GM19395 (cell line): ENCODE measurements at regions not wholly inside any gene's neighbourhood (a gene's known extent, or its start where the extent isn't known, plus 50 kb on each side); places are given as distances from the start of the nearest gene placed in this dataset.
"Not testable (repeated sequence)": the region's sequence is repeated elsewhere in the genome, so short reads cannot be mapped to it uniquely, and the experiment has no call there.

Experiments
- ATAC-seq: cut with Tn5 transposase; IDR thresholded peaks from one replicate; pipeline ENCODE4 v1.9.1; 2021; ENCODE audit warnings: mild to moderate bottlenecking, moderate library complexity; ENCODE audit not compliant: unreplicated experiment

DNA sequence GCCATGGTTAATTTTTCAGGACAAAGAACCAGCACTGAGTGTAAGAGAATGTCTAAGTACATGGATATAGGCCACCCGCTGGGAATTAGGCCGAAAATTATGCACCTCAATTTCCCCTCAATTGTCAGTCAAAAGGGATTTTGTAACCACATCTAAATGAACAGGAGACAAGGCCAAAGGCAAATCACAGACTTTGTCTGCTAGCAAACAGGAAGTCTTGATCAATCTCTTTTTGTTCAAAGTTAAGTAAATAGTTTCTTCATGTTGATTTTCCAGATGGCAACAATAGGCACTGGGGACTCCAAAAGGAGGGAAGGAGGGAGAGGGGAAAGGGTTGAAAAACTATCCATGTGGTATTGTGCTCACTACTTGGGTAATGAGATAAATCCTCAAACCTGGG is 276.0 kb downstream of the COG6 start:
- ATAC-seq: no peak

DNA sequence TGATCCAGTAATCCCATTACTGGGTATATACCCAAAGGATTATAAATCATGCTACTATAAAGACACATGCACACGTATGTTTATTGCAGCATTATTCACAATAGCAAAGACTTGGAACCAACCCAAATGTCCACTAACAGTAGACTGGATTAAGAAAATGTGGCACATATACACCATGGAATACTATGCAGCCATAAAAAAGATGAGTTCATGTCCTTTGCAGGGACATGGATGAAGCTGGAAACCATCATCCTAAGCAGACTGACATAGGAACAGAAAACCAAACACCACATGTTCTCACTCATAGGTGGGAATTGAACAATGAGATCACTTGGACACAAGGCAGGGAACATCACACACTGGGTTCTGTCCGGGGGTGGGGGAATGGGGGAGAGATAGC is 277.1 kb downstream of the COG6 start:
- ATAC-seq: not testable (repeated sequence)

- ATAC-seq: peak; percentile 62
Observed at GRCh38 chr13:39935155-39935554, 279.7 kb downstream of the COG6 start.

DNA sequence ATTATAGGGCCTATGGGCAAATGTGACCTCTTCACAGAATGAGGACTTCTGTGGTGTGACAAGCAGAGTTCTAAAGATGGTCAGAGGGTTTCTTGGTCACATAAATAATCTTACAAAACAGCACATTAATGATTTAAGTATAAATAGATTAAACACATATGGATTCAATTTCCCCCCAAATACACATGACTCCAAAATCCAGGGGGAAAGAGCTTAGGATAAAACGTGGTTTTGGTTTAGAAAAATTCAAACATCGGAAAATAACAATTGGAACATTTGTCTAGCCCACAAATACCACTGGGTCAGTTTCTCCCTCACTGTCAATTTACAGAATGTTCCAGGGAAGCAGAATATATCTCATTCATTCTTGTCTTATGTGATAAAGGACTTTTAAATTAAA is 283.1 kb downstream of the COG6 start:
- ATAC-seq: no peak

DNA sequence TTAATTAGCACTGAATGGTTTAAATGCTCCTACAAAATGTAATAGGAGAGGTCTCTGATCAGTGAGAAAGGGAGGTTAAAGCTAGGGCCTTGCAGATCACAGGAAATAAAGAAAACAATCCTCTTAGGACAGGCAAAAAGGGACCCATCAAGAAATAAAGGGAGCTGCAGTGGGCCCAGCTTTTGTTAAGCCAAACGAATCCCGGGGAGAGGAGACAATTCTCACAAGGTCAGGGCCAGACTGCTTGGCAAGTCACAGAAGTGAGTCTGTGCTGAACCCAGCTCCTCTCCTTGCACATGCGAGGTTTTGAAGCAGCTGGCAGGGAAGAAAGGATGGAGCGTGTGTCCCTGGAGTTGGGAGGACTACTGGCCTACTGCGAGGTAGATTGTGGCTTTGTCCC is 285.8 kb downstream of the COG6 start:
- ATAC-seq: no peak

- ATAC-seq: no peak
Observed at GRCh38 chr13:39941911-39942551, 286.6 kb downstream of the COG6 start.

GRCh38 chr13:39942552-39943273 is 287.3 kb downstream of the COG6 start:
- ATAC-seq: peak; percentile 99

DNA sequence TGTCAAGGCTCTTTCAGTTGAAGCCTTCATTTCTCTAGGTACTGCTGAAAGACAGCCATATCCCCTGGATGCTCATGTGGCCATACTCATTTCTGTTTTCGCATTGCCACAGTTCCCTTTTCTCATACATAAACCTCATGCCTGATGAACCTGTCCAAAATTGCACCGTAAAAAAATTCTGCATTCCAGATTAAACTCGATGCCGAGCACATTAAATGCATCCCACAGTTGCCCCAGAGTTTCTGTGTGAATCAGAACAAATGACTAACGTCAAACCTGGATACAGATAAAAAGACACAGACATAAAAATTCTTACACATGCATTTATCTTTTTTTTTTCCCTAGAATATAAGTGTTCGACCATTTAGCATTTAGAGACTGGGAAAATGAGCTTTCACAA is 288.2 kb downstream of the COG6 start:
- no peak for ATAC-seq

GRCh38 chr13:39945226-39945625 is 289.8 kb downstream of the COG6 start:
- ATAC-seq: no peak

GRCh38 chr13:39946769-39947168 is 291.3 kb downstream of the COG6 start:
- no peak for ATAC-seq

- ATAC-seq: no peak
Observed at GRCh38 chr13:39951301-39951700, 295.8 kb downstream of the COG6 start.

GRCh38 chr13:39952249-39953233 is 297.1 kb downstream of the COG6 start:
- no peak for ATAC-seq

DNA sequence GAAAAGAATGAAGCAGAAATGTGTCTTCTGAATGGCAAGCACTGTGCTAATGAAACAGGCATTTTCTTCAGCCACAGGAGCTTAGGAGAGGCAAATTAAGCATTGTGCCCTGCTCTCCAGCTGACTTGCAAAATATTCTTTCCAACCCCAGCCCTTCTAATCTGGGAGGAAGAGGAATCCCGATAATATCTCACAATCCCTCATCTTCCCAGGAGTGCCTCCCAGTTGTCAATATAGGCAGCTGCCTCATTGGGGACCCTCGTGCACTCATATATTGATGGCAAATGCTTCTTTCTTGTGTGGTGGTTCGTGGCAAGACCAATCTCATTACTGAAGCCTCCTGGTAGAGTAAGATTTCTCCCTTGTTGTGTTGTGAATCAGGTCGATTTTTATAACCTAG is 299.0 kb downstream of the COG6 start:
- ATAC-seq: no peak

GRCh38 chr13:39955560-39955959 is 300.1 kb downstream of the COG6 start:
- ATAC-seq: peak; percentile 30

DNA sequence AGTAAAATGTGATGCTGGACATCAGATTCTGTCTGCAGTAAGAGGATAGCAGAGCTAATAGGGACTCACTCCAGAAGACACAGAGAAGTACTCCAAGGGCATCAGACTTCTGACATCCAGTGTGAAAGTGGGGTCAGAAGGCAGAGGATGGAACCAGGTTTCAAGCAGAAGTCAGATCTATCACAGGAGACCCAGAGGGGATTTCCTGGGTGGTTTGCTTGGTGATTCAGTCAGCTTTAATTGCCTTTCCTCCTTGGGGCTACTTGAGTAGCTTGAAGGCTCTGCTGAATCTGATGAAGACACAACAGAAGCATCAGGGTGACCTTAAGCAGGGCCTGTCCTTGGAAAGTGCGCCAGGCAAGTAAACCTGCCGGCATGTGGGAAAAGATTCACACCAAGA is 300.6 kb downstream of the COG6 start:
- peak; percentile 67 for ATAC-seq

GRCh38 chr13:39957868-39958677 is 302.6 kb downstream of the COG6 start:
- ATAC-seq: no peak

DNA sequence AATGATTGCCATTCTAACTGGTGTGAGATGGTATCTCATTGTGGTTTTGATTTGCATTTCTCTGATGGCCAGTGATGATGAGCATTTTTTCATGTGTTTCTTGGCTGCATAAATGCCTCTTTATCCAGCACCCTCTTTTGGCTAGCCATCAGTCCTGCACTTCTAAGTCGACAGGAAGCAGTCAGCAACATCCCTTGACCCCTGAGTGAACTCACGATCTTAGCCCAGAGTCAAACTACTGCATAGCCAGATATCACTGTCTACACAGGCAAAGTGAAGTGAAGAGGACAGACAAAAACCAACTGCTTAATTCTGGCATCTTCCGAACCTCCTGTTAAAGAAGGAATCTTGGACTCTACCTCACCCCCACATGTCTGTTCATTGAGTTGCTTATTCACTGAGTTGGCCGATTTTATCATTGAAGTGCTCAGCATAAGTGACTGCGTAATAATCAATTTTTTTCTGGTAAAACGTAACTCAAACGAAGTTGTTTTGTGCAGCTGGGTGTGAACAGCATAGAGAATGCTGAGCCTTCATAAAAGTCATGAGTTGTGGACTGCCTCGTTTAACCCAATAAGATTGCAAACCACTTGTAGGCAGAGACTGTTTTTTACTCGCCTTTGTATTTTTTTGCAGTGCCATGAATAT is 304.2 kb downstream of the COG6 start:
- ATAC-seq: no peak

GRCh38 chr13:39960191-39960590 is 304.7 kb downstream of the COG6 start:
- ATAC-seq: no peak

DNA sequence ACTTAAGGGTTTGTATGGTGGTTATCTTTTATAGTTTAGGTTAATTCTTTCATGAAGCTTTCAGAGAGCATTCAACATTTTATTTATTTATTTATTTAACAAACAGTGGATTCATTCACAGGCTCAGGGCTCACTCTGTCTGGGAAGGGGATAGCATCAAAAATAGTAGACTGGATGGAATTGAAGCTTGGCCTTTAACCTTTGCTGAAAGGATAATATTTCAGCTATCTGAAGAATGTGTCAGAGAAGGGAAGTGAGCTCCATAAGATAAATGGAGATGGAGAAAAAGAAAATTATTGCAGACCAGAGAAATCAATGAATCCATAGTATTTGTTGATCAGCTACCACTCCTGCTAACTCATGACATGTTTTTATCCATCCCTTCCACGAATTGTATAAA is 305.6 kb downstream of the COG6 start:
- ATAC-seq: no peak

DNA sequence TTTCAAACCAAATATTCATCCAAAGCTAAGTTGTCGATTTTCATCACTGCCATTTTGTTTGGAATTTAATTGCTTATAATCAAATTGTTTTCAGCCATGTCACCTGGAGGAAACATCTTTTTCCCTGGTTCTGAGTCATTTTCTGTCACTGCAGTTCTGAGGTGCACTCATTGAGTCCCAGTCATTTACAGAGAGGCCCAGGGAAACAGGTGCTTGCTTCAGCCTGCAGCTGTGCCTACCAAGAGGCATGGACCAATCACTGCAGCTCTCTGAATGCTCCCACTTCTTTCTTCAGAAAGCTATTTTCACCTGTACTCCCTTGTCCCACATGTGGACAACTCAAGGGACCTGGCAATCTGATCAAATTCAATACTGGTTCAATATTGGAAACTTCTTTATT is 308.1 kb downstream of the COG6 start:
- no peak for ATAC-seq
